ENCODE measurements at regions not wholly inside any gene's neighbourhood (a gene's known extent, or its start where the extent isn't known, plus 50 kb on each side); places are given as distances from the start of the nearest gene placed in this dataset.

- no peak overlapping the region for H3K27ac ChIP-seq
- no peaks in the 10 kb centered on the region for H3K27me3 ChIP-seq
- no peaks in the 10 kb centered on the region for H3K36me3 ChIP-seq
- intact Hi-C loops (cut with DNase I; ENCODE audit: low total_unique reads) = loop anchor here (10.0 kb wide), 1 partner anchor 645 kb away; no protein-coding TSS in a partner anchor
- no peak for TF ChIP-seq POLR2AphosphoS5 (IDR thresholded peaks at IDR 0.05)
- TF ChIP-seq POLR2A (IDR thresholded peaks at IDR 0.05) = no peak
- no peak for TF ChIP-seq CTCF (IDR thresholded peaks at IDR 0.05)
- DNase-seq (ENCODE audit: low spot score in 2 of 2) = no peak
- no peaks in the 10 kb centered on the region for H3K9me3 ChIP-seq
- no peak overlapping the region for H3K4me3 ChIP-seq
- no peaks in the 10 kb centered on the region for H3K4me1 ChIP-seq
These were observed 383.0 kb upstream of the NFIA start for GRCh38 chr1:60699325-60699724.

GRCh38 chr1:60697204-60697994 lies 385.0 kb upstream of the NFIA start:
- Histone ChIP-seq H3K9me3 (no peaks in the 10 kb centered on the region), H3K4me1 (no peaks in the 10 kb centered on the region), H3K36me3 (no peaks in the 10 kb centered on the region), H3K27ac (no peak overlapping the region), H3K27me3 (no peaks in the 10 kb centered on the region), H3K4me3 (no peak overlapping the region)
- intact Hi-C loops (cut with DNase I; ENCODE audit: low total_unique reads) = loop anchor here (10.0 kb wide), 1 partner anchor 647 kb away; no protein-coding TSS in a partner anchor
- TF ChIP-seq CTCF (IDR thresholded peaks at IDR 0.05) (no peak), POLR2AphosphoS5 (IDR thresholded peaks at IDR 0.05) (no peak), POLR2A (IDR thresholded peaks at IDR 0.05) (no peak)
- no peak for DNase-seq (ENCODE audit: low spot score in 2 of 2)

- H3K27ac ChIP-seq = no peak overlapping the region
- H3K36me3 ChIP-seq = no peaks in the 10 kb centered on the region
- H3K4me3 ChIP-seq = no peak overlapping the region
- intact Hi-C loops (cut with DNase I; ENCODE audit: low total_unique reads) = loop anchor here (10.0 kb wide), 1 partner anchor 648 kb away; no protein-coding TSS in a partner anchor
- H3K4me1 ChIP-seq = no peaks in the 10 kb centered on the region
- DNase-seq (ENCODE audit: low spot score in 2 of 2) = no peak
- H3K9me3 ChIP-seq = no peaks in the 10 kb centered on the region
- H3K27me3 ChIP-seq = no peaks in the 10 kb centered on the region
- TF ChIP-seq POLR2AphosphoS5 (IDR thresholded peaks at IDR 0.05) (no peak), CTCF (IDR thresholded peaks at IDR 0.05) (no peak), POLR2A (IDR thresholded peaks at IDR 0.05) (no peak)
These were observed 385.8 kb upstream of the NFIA start for GRCh38 chr1:60696512-60696911.

- no peaks in the 10 kb centered on the region for H3K9me3 ChIP-seq
- no peaks in the 10 kb centered on the region for H3K36me3 ChIP-seq
- TF ChIP-seq POLR2AphosphoS5 (IDR thresholded peaks at IDR 0.05) (no peak), POLR2A (IDR thresholded peaks at IDR 0.05) (no peak), CTCF (IDR thresholded peaks at IDR 0.05) (no peak)
- H3K4me3 ChIP-seq = no peak overlapping the region
- no peak for DNase-seq (ENCODE audit: low spot score in 2 of 2)
- no peaks in the 10 kb centered on the region for H3K4me1 ChIP-seq
- no peaks in the 10 kb centered on the region for H3K27me3 ChIP-seq
- no peak overlapping the region for H3K27ac ChIP-seq
- intact Hi-C loops (cut with DNase I; ENCODE audit: low total_unique reads) = loop anchor here (10.0 kb wide), 1 partner anchor 649 kb away; no protein-coding TSS in a partner anchor
These were observed 386.6 kb upstream of the NFIA start for GRCh38 chr1:60695716-60696171.

- intact Hi-C loops (cut with DNase I; ENCODE audit: low total_unique reads) = loop anchor here (10.0 kb wide), 1 partner anchor 650 kb away; no protein-coding TSS in a partner anchor
- Histone ChIP-seq H3K27me3 (no peaks in the 10 kb centered on the region), H3K4me1 (no peaks in the 10 kb centered on the region), H3K4me3 (no peak overlapping the region), H3K27ac (no peak overlapping the region), H3K9me3 (no peaks in the 10 kb centered on the region), H3K36me3 (no peaks in the 10 kb centered on the region)
- no peak for TF ChIP-seq POLR2A (IDR thresholded peaks at IDR 0.05)
- no peak for TF ChIP-seq POLR2AphosphoS5 (IDR thresholded peaks at IDR 0.05)
- TF ChIP-seq CTCF (IDR thresholded peaks at IDR 0.05) = no peak
- no peak for DNase-seq (ENCODE audit: low spot score in 2 of 2)
These were observed 387.4 kb upstream of the NFIA start for GRCh38 chr1:60694980-60695379.

All from breast epithelium (tissue), 4 donors.